ENCODE measurements at regions not wholly inside any gene's neighbourhood (a gene's known extent, or its start where the extent isn't known, plus 50 kb on each side); places are given as distances from the start of the nearest gene placed in this dataset.

DNA sequence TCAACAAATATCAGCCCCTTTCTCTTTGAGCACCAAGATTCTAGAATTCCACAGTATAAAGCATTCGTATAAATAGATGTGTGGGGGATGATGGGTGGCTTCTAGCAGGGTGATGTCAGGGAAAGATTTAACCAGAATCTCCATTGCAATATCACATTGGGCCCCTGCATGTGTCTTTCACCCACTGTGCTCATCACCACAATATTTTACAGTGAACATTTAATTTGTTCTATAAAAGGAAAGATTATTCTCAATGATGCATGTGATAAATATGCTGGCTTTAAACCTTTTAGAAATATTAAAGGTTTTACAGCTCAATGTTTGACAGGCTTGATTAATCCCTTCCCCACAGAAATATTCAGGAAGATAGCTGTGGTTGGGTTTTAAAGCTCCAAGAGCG is 457.8 kb upstream of the DAB1 start:
- Histone ChIP-seq H3K27me3 (replicated peaks; ENCODE audit: control insufficient read depth, insufficient read depth, low read length) (no peaks in the 10 kb centered on the region; the same call in 1 of the 2 replicates), H3K36me3 (ENCODE audit: control insufficient read depth, insufficient read depth, low read length) (no peaks in the 10 kb centered on the region), H3K4me3 (replicated peaks; ENCODE audit: low read depth, low read length) (no peak overlapping the region)
- TF ChIP-seq CTCF (IDR thresholded peaks at IDR 0.05; ENCODE audit: insufficient read depth, low read length, poor library complexity, severe bottlenecking) = no peak
- no peak for DNase-seq (ENCODE audit: extremely low read depth, insufficient read length)

- no peaks in the 10 kb centered on the region for H3K36me3 ChIP-seq (ENCODE audit: control insufficient read depth, insufficient read depth, low read length)
- DNase-seq (ENCODE audit: extremely low read depth, insufficient read length) = no peak
- no peak overlapping the region for H3K4me3 ChIP-seq (replicated peaks; ENCODE audit: low read depth, low read length)
- no peak for TF ChIP-seq CTCF (IDR thresholded peaks at IDR 0.05; ENCODE audit: insufficient read depth, low read length, poor library complexity, severe bottlenecking)
- no peaks in the 10 kb centered on the region; the same call in 1 of the 2 replicates for H3K27me3 ChIP-seq (replicated peaks; ENCODE audit: control insufficient read depth, insufficient read depth, low read length)
Observed at GRCh38 chr1:57879700-57880099, 455.8 kb upstream of the DAB1 start.

DNA sequence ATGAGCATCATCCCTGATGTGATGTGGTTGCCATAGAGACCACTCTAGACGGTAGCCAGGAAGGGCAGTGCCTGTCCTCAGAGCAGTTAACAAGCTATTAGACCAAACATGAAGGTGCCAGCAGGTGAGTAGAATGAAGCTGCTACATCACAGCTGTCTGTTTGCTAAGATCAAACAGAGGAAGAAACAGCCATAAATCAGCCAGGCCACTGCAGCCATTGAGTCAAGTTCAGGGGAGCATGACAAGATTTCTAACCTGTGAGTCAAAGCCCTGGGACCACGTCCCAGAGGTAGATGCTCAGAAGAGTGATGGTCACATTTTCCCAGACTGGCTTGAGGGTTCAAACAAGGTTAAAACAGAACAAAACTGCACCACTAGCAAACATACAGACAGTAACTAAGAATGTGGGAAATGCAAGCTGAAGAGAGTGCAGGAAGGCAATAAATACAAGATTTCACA is 450.6 kb upstream of the DAB1 start:
- H3K4me3 ChIP-seq (replicated peaks; ENCODE audit: low read depth, low read length) = no peak overlapping the region
- DNase-seq (ENCODE audit: extremely low read depth, insufficient read length) = no peak
- TF ChIP-seq CTCF (IDR thresholded peaks at IDR 0.05; ENCODE audit: insufficient read depth, low read length, poor library complexity, severe bottlenecking) = no peak
- no peaks in the 10 kb centered on the region for H3K36me3 ChIP-seq (ENCODE audit: control insufficient read depth, insufficient read depth, low read length)
- H3K27me3 ChIP-seq (replicated peaks; ENCODE audit: control insufficient read depth, insufficient read depth, low read length) = no peaks in the 10 kb centered on the region; the same call in 1 of the 2 replicates

DNA sequence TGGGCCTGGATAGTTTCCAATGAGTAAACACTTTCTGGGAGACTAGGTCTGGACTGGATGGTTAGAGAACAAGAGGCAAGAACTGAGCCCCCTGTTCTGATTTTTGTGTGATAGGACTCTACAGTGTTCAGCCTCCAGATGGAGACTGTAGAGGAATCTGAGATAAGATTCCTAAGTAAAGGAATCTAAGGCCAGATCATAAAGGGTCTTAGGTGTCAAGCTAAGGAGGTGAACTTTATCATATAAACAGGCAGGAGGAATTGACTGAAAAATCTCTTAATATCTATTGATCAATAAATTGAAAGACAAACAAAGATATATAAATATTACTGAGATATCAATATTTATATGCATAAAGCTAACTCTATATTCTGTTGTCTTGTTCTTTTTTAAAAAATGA is 449.1 kb upstream of the DAB1 start:
- Histone ChIP-seq H3K4me3 (replicated peaks; ENCODE audit: low read depth, low read length) (no peak overlapping the region), H3K27me3 (replicated peaks; ENCODE audit: control insufficient read depth, insufficient read depth, low read length) (no peaks in the 10 kb centered on the region; the same call in 1 of the 2 replicates)
- no peak for DNase-seq (ENCODE audit: extremely low read depth, insufficient read length)

DNA sequence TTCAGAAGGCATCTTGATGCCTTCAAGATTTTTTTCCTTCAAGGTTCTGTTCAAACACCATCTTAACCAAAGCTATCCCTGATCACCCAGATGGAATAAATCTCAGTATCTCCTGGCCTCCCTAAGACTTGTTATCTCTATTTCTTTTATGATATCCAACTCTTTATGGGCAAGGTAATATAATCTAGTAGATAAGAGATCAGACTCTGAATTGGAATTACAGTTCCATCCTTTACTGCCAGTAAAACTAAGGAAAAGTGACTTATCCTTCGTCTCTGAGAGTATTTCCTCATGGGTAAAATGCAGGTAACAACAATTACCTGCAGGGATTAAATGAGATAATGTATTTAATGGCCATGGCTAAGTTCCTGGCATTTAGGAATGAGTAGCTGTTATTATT is 445.0 kb upstream of the DAB1 start:
- Histone ChIP-seq H3K36me3 (ENCODE audit: control insufficient read depth, insufficient read depth, low read length) (no peaks in the 10 kb centered on the region), H3K4me3 (replicated peaks; ENCODE audit: low read depth, low read length) (no peak overlapping the region), H3K27me3 (replicated peaks; ENCODE audit: control insufficient read depth, insufficient read depth, low read length) (no peaks in the 10 kb centered on the region)
- DNase-seq (ENCODE audit: extremely low read depth, insufficient read length) = no peak
- TF ChIP-seq CTCF (IDR thresholded peaks at IDR 0.05; ENCODE audit: insufficient read depth, low read length, poor library complexity, severe bottlenecking) = no peak

More for the DNA sequence above, 449.1 kb upstream of the DAB1 start:
- no peaks in the 10 kb centered on the region for H3K36me3 ChIP-seq (ENCODE audit: control insufficient read depth, insufficient read depth, low read length)
- TF ChIP-seq CTCF (IDR thresholded peaks at IDR 0.05; ENCODE audit: insufficient read depth, low read length, poor library complexity, severe bottlenecking) = no peak

DNA sequence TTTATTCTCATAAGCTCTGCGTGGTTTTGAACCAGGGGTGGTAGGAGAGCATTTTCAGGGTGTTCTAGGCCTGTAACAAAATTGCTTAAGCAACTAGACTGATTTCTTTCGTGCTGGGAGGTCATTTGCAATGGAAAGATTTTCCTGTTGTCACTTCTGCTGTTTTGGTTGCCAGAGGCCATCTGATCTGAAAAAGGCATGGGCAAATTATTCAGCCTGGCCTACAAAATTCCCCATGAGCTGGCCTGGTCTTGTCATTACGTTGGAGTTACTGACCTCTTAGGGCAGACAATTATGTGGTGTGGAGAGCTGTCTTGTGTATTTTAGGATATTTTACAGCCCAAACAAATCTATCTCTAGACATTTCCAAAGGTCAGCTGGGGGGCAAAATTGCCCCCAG is 444.4 kb upstream of the DAB1 start:
- H3K4me3 ChIP-seq (replicated peaks; ENCODE audit: low read depth, low read length) = no peak overlapping the region
- H3K36me3 ChIP-seq (ENCODE audit: control insufficient read depth, insufficient read depth, low read length) = no peaks in the 10 kb centered on the region
- no peak for DNase-seq (ENCODE audit: extremely low read depth, insufficient read length)
- H3K27me3 ChIP-seq (replicated peaks; ENCODE audit: control insufficient read depth, insufficient read depth, low read length) = no peaks in the 10 kb centered on the region
- TF ChIP-seq CTCF (IDR thresholded peaks at IDR 0.05; ENCODE audit: insufficient read depth, low read length, poor library complexity, severe bottlenecking) = no peak

Data from GM06990 (cell line).